ENCODE measurements at regions not wholly inside any gene's neighbourhood (a gene's known extent, or its start where the extent isn't known, plus 50 kb on each side); places are given as distances from the start of the nearest gene placed in this dataset.
A peak's percentile ranks its signal among the peaks of the same experiment; 100 is the strongest.

- TF ChIP-seq, protein P1, sequence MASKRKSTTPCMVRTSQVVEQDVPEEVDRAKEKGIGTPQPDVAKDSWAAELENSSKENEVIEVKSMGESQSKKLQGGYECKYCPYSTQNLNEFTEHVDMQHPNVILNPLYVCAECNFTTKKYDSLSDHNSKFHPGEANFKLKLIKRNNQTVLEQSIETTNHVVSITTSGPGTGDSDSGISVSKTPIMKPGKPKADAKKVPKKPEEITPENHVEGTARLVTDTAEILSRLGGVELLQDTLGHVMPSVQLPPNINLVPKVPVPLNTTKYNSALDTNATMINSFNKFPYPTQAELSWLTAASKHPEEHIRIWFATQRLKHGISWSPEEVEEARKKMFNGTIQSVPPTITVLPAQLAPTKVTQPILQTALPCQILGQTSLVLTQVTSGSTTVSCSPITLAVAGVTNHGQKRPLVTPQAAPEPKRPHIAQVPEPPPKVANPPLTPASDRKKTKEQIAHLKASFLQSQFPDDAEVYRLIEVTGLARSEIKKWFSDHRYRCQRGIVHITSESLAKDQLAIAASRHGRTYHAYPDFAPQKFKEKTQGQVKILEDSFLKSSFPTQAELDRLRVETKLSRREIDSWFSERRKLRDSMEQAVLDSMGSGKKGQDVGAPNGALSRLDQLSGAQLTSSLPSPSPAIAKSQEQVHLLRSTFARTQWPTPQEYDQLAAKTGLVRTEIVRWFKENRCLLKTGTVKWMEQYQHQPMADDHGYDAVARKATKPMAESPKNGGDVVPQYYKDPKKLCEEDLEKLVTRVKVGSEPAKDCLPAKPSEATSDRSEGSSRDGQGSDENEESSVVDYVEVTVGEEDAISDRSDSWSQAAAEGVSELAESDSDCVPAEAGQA (IDR thresholded peaks at IDR 0.05; ENCODE audit: low read depth), result no peak
- TF ChIP-seq, protein P1 (CRISPR knock-in tag; IDR thresholded peaks at IDR 0.05; ENCODE audit: borderline replicate concordance), result no peak
- TF ChIP-seq JUN (CRISPR knock-in tag; IDR thresholded peaks at IDR 0.05) (no peak), TSC22D2 (CRISPR knock-in tag; IDR thresholded peaks at IDR 0.05; ENCODE audit: borderline replicate concordance) (no peak), ZFX (CRISPR knock-in tag; IDR thresholded peaks at IDR 0.05; ENCODE audit: low read depth) (no peak), ZNF367 (CRISPR knock-in tag; IDR thresholded peaks at IDR 0.05; ENCODE audit: borderline replicate concordance) (no peak)
Observed at GRCh38 chr2:236922061-236922460, 163.6 kb upstream of the COPS8 start (continued).

DNA sequence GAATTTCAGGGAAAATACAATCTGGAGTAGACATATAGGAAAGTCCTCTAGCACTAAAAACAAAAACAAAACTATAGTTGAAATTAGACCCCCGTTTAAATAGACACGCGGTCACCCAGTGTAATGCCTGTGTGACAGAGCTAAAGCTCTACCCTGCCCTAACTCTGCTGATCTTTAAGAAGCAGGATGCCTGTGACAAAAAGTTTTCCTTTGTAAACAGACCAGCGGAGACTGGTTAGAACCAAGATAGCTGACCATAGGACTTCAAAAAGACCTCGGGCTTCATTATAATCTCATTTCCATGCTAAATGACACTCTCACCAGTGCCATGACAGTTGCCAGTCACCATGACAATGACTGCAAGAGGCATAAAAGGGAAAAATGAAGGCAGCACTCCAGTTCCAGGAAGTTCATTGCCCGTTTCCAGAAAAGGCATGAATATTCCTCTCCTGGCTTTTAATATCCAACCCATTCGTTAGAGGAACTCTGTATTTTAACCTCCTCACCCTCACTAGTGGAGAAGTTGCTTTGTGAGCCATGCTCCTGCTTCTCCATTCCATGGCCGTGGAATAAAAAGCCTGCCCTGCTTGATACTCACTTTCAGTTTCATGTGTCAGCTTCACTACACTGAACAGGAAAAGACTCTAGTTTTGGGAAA, 157.2 kb upstream of the COPS8 start:
- BruUV-seq (replicated peaks), result no TSS peak
- no peak for DNase-seq (ENCODE audit: low spot score)
- no peak overlapping the region for H3K9ac ChIP-seq (ENCODE audit: insufficient read depth, low read depth, low read length)
- H3K9me3 ChIP-seq (ENCODE audit: low read length), result no peaks in the 10 kb centered on the region
- intact Hi-C loops (cut with micrococcal nuclease; ENCODE audit: unreplicated experiment), result no loop called here
- no peaks in the 10 kb centered on the region for H3K36me3 ChIP-seq (replicated peaks in 1 of 2; ENCODE audit: control insufficient read depth in 1 of 2, insufficient read depth in 2 of 2, low read length in 2 of 2)
- no peak for FAIRE-seq
- no peak overlapping the region for H2AFZ ChIP-seq (ENCODE audit: low read length)
- H4K20me1 ChIP-seq (ENCODE audit: insufficient read depth, low read length), result no peaks in the 10 kb centered on the region; the same call in 1 of the 2 replicates
- no peak for ATAC-seq
- H3K4me2 ChIP-seq (ENCODE audit: low read depth, low read length), result peak overlapping the region; percentile 16; the same call in 1 of the 2 replicates
- in situ Hi-C loops (cut with HindIII; ENCODE audit: extremely low pct_ligation_motif_present, low pct_unique_long_range_greater_than_20kb), result no loop called here
- H3K27me3 ChIP-seq (ENCODE audit: control insufficient read depth in 1 of 2, insufficient read depth in 2 of 2, low read length in 2 of 2), result peaks cover 0 to 6% of the 10 kb centered on the region in 2 experiments; a peak in 1 of 5 replicates
- H3K79me2 ChIP-seq (ENCODE audit: insufficient read depth, low read length), result no peaks in the 10 kb centered on the region
- 23% methylated on average over 8 of the region's 8 CpGs for WGBS (ENCODE audit: low lambda C conversion rate)
- H3K27ac ChIP-seq (ENCODE audit: extremely low read length, insufficient read depth, low read length), result no peak overlapping the region
- ChIA-PET CTCF (ENCODE audit: low intra/inter-chr PET ratio, low total read pairs) (no interaction called here), POLR2A (no interaction called here)
- no peaks in the 10 kb centered on the region for H3K4me1 ChIP-seq (ENCODE audit: insufficient read depth, low read length)
- no peak overlapping the region for H3K4me3 ChIP-seq (replicated peaks in 1 of 3; ENCODE audit: insufficient read depth in 1 of 3, low read depth in 2 of 3, low read length in 3 of 3)
- TF ChIP-seq ZNF687 (CRISPR knock-in tag; IDR thresholded peaks at IDR 0.05) (no peak), ZNF343 (CRISPR knock-in tag; IDR thresholded peaks at IDR 0.05) (no peak), GATAD2A (CRISPR knock-in tag; IDR thresholded peaks at IDR 0.05) (no peak), ZFP82 (CRISPR knock-in tag; IDR thresholded peaks at IDR 0.05; ENCODE audit: borderline replicate concordance) (no peak), EZH2 (conservative IDR thresholded peaks at IDR 0.05; ENCODE audit: low read depth, low read length) (no peak), POLR2AphosphoS2 (IDR thresholded peaks at IDR 0.05; ENCODE audit: low read depth, low read length) (no peak)

Data from HepG2 (cell line).